ENCODE measurements at regions not wholly inside any gene's neighbourhood (a gene's known extent, or its start where the extent isn't known, plus 50 kb on each side); places are given as distances from the start of the nearest gene placed in this dataset.

DNA sequence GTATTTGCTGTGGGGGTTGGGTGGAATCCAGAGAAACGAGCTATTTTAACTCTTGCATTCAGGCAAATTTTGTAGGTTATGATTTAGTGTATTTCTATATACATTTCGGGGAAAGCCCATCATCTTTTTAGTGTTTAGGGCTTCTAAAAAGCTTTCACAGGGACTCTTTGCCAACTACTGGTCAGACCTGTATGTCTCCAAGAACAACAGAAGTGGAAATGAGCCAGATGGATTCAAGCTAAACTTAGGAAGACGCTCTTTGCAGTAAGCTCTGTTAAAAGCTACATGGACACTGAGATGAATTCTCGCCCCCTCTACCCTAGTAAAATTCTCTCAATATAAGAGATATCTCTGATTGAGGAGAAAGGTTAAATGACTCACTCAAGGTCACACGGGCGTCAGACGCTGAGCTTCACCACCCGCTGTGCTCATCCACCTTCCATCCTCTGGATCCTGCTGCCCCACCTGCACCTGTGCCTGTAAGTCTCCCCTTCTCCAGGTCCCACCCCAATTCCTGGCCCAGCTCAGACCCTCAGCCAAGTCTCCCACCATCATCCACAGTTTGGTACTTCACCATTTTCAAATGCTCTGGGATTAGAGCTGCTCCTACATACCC, 85.6 kb downstream of the MARCHF4 start:
- TF ChIP-seq CTCF (IDR thresholded peaks at IDR 0.05 in 8 of 11, conservative IDR thresholded peaks at IDR 0.05 in 3 of 11) (no peak), POLR2A (IDR thresholded peaks at IDR 0.05) (no peak)

Measured in spleen (tissue), 7 donors.